ENCODE measurements at regions not wholly inside any gene's neighbourhood (a gene's known extent, or its start where the extent isn't known, plus 50 kb on each side); places are given as distances from the start of the nearest gene placed in this dataset.

GRCh38 chr7:126083014-126083413 lies 1153.4 kb upstream of the POT1 start (continued):
- no peak for TF ChIP-seq ZNF462 (CRISPR knock-in tag; IDR thresholded peaks at IDR 0.05)
- no peak for TF ChIP-seq ZNF331 (CRISPR knock-in tag; IDR thresholded peaks at IDR 0.05; ENCODE audit: low read depth)
- TF ChIP-seq ZNF114 (CRISPR knock-in tag; IDR thresholded peaks at IDR 0.05) = no peak
- no peak for TF ChIP-seq STAT1 (IDR thresholded peaks at IDR 0.05; ENCODE audit: unreplicated experiment)
- no peak for TF ChIP-seq EZH2phosphoT487 (IDR thresholded peaks at IDR 0.05; ENCODE audit: unreplicated experiment)
- TF ChIP-seq CREB1 (CRISPR knock-in tag; IDR thresholded peaks at IDR 0.05; ENCODE audit: low read depth) = no peak
- no peak for TF ChIP-seq JUNB (IDR thresholded peaks at IDR 0.05; ENCODE audit: unreplicated experiment)
- no peak for TF ChIP-seq NANOG (IDR thresholded peaks at IDR 0.05; ENCODE audit: borderline replicate concordance)
- no peak for TF ChIP-seq ETS1 (IDR thresholded peaks at IDR 0.05)

GRCh38 chr7:126079581-126079980 lies 1150.0 kb upstream of the POT1 start:
- H3K4me1 Mint-ChIP-seq = peaks cover 9% of the 10 kb centered on the region; the same call in 2 of the 3 replicates
- H3F3A ChIP-seq (replicated peaks; ENCODE audit: low read depth) = no peaks in the 10 kb centered on the region
- no peaks in the 10 kb centered on the region for H3K27me3 ChIP-seq (ENCODE audit: insufficient read depth)
- no peaks in the 10 kb centered on the region for H3K9me3 Mint-ChIP-seq
- no peak overlapping the region for H3K27ac ChIP-seq (ENCODE audit: low read depth)
- ATAC-seq (no peak), DNase-seq (ENCODE audit: low spot score) (no peak)
- H3K79me2 ChIP-seq (replicated peaks; ENCODE audit: insufficient read depth) = no peaks in the 10 kb centered on the region
- no peaks in the 10 kb centered on the region for H3K36me3 ChIP-seq (ENCODE audit: insufficient read depth)
- no peaks in the 10 kb centered on the region for H3K4me1 ChIP-seq (ENCODE audit: insufficient read depth)
- H4K20me1 ChIP-seq (replicated peaks; ENCODE audit: insufficient read depth) = no peaks in the 10 kb centered on the region
- H3K4me2 ChIP-seq = no peak overlapping the region
- H3K9me2 ChIP-seq (ENCODE audit: insufficient read depth) = no peaks in the 10 kb centered on the region
- no peak overlapping the region for H3K4me3 Mint-ChIP-seq
- H3K4me3 ChIP-seq = no peak overlapping the region
- H3K36me3 Mint-ChIP-seq (ENCODE audit: low read depth) = no peaks in the 10 kb centered on the region
- no peak overlapping the region for H2AFZ ChIP-seq
- peaks cover 2% of the 10 kb centered on the region for H3K27me3 Mint-ChIP-seq (ENCODE audit: insufficient read depth, low read depth, poor library complexity)
- no peak overlapping the region for H3K27ac Mint-ChIP-seq
- TF ChIP-seq EZH2phosphoT487 (IDR thresholded peaks at IDR 0.05; ENCODE audit: unreplicated experiment) (no peak), CREB1 (CRISPR knock-in tag; IDR thresholded peaks at IDR 0.05; ENCODE audit: low read depth) (no peak), POLR2AphosphoS5 (IDR thresholded peaks at IDR 0.05; ENCODE audit: low read depth) (no peak), STAT1 (IDR thresholded peaks at IDR 0.05; ENCODE audit: unreplicated experiment) (no peak)
- TF ChIP-seq, protein P1, sequence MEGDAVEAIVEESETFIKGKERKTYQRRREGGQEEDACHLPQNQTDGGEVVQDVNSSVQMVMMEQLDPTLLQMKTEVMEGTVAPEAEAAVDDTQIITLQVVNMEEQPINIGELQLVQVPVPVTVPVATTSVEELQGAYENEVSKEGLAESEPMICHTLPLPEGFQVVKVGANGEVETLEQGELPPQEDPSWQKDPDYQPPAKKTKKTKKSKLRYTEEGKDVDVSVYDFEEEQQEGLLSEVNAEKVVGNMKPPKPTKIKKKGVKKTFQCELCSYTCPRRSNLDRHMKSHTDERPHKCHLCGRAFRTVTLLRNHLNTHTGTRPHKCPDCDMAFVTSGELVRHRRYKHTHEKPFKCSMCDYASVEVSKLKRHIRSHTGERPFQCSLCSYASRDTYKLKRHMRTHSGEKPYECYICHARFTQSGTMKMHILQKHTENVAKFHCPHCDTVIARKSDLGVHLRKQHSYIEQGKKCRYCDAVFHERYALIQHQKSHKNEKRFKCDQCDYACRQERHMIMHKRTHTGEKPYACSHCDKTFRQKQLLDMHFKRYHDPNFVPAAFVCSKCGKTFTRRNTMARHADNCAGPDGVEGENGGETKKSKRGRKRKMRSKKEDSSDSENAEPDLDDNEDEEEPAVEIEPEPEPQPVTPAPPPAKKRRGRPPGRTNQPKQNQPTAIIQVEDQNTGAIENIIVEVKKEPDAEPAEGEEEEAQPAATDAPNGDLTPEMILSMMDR (conservative IDR thresholded peaks at IDR 0.05; ENCODE audit: low read depth in 2 of 2) = no peak

Measured in GM23338 (cell line).